IMR-90 (cell line): ENCODE measurements at regions not wholly inside any gene's neighbourhood (a gene's known extent, or its start where the extent isn't known, plus 50 kb on each side); places are given as distances from the start of the nearest gene placed in this dataset.

ENCODE experiments used
- ATAC-seq: fragments of 200-7000 bp; cut with Tn5 transposase; 2 replicates; pipeline ENCODE4 v1.9.1; 2020; ENCODE audit warnings: low read depth, mild to moderate bottlenecking, moderate library complexity
- BruUV-seq: library from RNA; stranded (reverse); fragments of 400-500 nt; replicated peaks from 2 replicates; lab custom pipeline; 2021; lab: Mats Ljungman, UMichigan
- CTCF ChIA-PET: fragments of 300-600 bp; formaldehyde crosslinking; extraction: SDS; loops from one replicate; lab custom pipeline; 2021; ENCODE audit warnings: antibody characterized with exemption; lab: Yijun Ruan, JAX
- POLR2A ChIA-PET: fragments of 300-600 bp; sonication (Branson Sonifier 250); formaldehyde crosslinking; loops from one replicate; lab custom pipeline; 2022; ENCODE audit warnings: antibody characterized with exemption; ENCODE audit not compliant: unreplicated experiment; lab: Charles Lee
- DNase-seq: peaks from one replicate; pipeline ENCODE4 v3.0.0; 2013
- H2AFZ ChIP-seq: replicated peaks from 2 replicates; pipeline ENCODE3; 2013; ENCODE audit warnings: low read length, mild to moderate bottlenecking; ENCODE audit not compliant: poor library complexity
- H2AK5ac ChIP-seq: 2 replicates; pipeline ENCODE4 v1.6.1; 2013; ENCODE audit warnings: low read depth, low read length, inconsistent platforms
- H2AK9ac ChIP-seq: replicated peaks from 2 replicates; pipeline ENCODE3; 2013; ENCODE audit warnings: mild to moderate bottlenecking, low read depth, low read length, moderate library complexity; ENCODE audit not compliant: poor library complexity
- H2BK120ac ChIP-seq: 2 replicates; pipeline ENCODE4 v1.6.1; 2013; ENCODE audit warnings: low read depth, low read length, inconsistent platforms
- H2BK15ac ChIP-seq: 3 replicates; pipeline ENCODE4 v1.6.1; 2013; ENCODE audit warnings: low read depth, low read length, inconsistent platforms
- H2BK20ac ChIP-seq: 2 replicates; pipeline ENCODE4 v1.6.1; 2013; ENCODE audit warnings: low read depth, mild to moderate bottlenecking, inconsistent platforms, low read length, moderate library complexity
- H2BK5ac ChIP-seq: 2 replicates; pipeline ENCODE4 v1.6.1; 2013; ENCODE audit warnings: mild to moderate bottlenecking, low read depth, low read length, inconsistent platforms; ENCODE audit not compliant: poor library complexity, severe bottlenecking
- H3K14ac ChIP-seq: replicated peaks from 2 replicates; pipeline ENCODE4 v1.6.1; 2013; ENCODE audit warnings: low read depth, low read length, inconsistent platforms
- H3K18ac ChIP-seq: 2 replicates; pipeline ENCODE4 v1.6.1; 2013; ENCODE audit warnings: low read depth, low read length, control low read depth
- H3K23ac ChIP-seq: 2 replicates; pipeline ENCODE4 v1.6.1; 2013; ENCODE audit warnings: low read depth, low read length, inconsistent platforms
- H3K27ac ChIP-seq: 2 replicates; pipeline ENCODE4 v1.5.1; 2013; ENCODE audit warnings: mild to moderate bottlenecking, control low read depth, low read length; ENCODE audit not compliant: insufficient read depth
- H3K27me3 ChIP-seq: 2 replicates; pipeline ENCODE4 v1.6.1; 2013; ENCODE audit warnings: low read length; ENCODE audit not compliant: control insufficient read depth, insufficient read depth
- H3K36me3 ChIP-seq: 2 replicates; pipeline ENCODE4 v1.6.1; 2013; ENCODE audit warnings: low read length, mixed read lengths; ENCODE audit not compliant: control insufficient read depth, insufficient read depth
- H3K4ac ChIP-seq: 2 replicates; pipeline ENCODE4 v1.6.1; 2013; ENCODE audit warnings: low read depth, low read length, inconsistent platforms
- H3K4me1 ChIP-seq: 2 replicates; pipeline ENCODE4 v1.6.1; 2013; ENCODE audit warnings: low read length, mixed read lengths; ENCODE audit not compliant: control insufficient read depth, insufficient read depth
- H3K4me2 ChIP-seq: 2 replicates; pipeline ENCODE4 v1.6.1; 2013; ENCODE audit warnings: low read depth, mild to moderate bottlenecking, control low read depth, low read length, moderate library complexity
- H3K4me3 ChIP-seq: 2 replicates; pipeline ENCODE4 v1.5.1; 2013; ENCODE audit warnings: low read depth, mild to moderate bottlenecking, control low read depth, low read length, moderate library complexity; ENCODE audit not compliant: insufficient read depth
- H3K56ac ChIP-seq: 2 replicates; pipeline ENCODE4 v1.6.1; 2013; ENCODE audit warnings: low read length, inconsistent platforms; ENCODE audit not compliant: insufficient read depth; ENCODE audit errors: extremely low read depth
- H3K79me1 ChIP-seq, 2 experiments: 2 replicates each; pipeline ENCODE4 v1.6.1; 2013; ENCODE audit warnings: low read length in 2 of 2, inconsistent platforms in 1 of 2, low read depth in 1 of 2
- H3K9ac ChIP-seq: 2 replicates; pipeline ENCODE4 v1.6.1; 2013; ENCODE audit warnings: low read depth, low read length, control low read depth
- H3K9me1 ChIP-seq: 2 replicates; pipeline ENCODE4 v1.6.1; 2013; ENCODE audit warnings: low read length, inconsistent platforms; ENCODE audit not compliant: insufficient read depth
- H3K9me3 ChIP-seq: 2 replicates; pipeline ENCODE4 v1.6.1; 2013; ENCODE audit warnings: low read length; ENCODE audit not compliant: control insufficient read depth, insufficient read depth
- H4K20me1 ChIP-seq: 2 replicates; pipeline ENCODE4 v1.6.1; 2013; ENCODE audit warnings: low read length, inconsistent platforms; ENCODE audit not compliant: insufficient read depth
- H4K5ac ChIP-seq: 2 replicates; pipeline ENCODE4 v1.6.1; 2013; ENCODE audit warnings: mild to moderate bottlenecking, low read depth, low read length, control low read depth
- H4K8ac ChIP-seq, 2 experiments: 2 replicates each; pipeline ENCODE4 v1.6.1; 2013; ENCODE audit warnings: low read depth in 2 of 2, low read length in 2 of 2, control low read depth in 1 of 2, inconsistent platforms in 1 of 2
- H4K91ac ChIP-seq: 2 replicates; pipeline ENCODE4 v1.6.1; 2013; ENCODE audit warnings: low read depth, low read length, inconsistent platforms; ENCODE audit not compliant: insufficient read depth
- CHD1 ChIP-seq: IDR thresholded peaks from 2 replicates; pipeline ENCODE4 v1.6.1; 2012; ENCODE audit warnings: low read depth, low read length, improper control_type of control experiment
- CTCF ChIP-seq: conservative IDR thresholded peaks from 2 replicates; pipeline ENCODE4 v1.5.1; 2012; ENCODE audit warnings: mild to moderate bottlenecking, low read depth, low read length, improper control_type of control experiment
- ELK1 ChIP-seq: fragments of 150-350 bp; IDR thresholded peaks from 2 replicates; pipeline ENCODE4 v1.6.1; 2016; ENCODE audit warnings: low read depth, mild to moderate bottlenecking, low read length, moderate library complexity, borderline replicate concordance
- FOS ChIP-seq: fragments of 150-350 bp; IDR thresholded peaks from 2 replicates; pipeline ENCODE4 v1.6.1; 2016; ENCODE audit warnings: low read depth, low read length
- MXI1 ChIP-seq: IDR thresholded peaks from 2 replicates; pipeline ENCODE4 v1.6.1; 2012; ENCODE audit warnings: low read depth, mild to moderate bottlenecking, low read length, moderate library complexity, borderline replicate concordance
- POLR2A ChIP-seq: IDR thresholded peaks from 2 replicates; pipeline ENCODE4 v1.6.1; 2012; ENCODE audit warnings: mild to moderate bottlenecking, low read depth, low read length
- RAD21 ChIP-seq: IDR thresholded peaks from 2 replicates; pipeline ENCODE4 v1.6.1; 2012; ENCODE audit warnings: low read length, improper control_type of control experiment
- SMC3 ChIP-seq: fragments of 150-350 bp; IDR thresholded peaks from 2 replicates; pipeline ENCODE4 v1.6.1; 2016; ENCODE audit warnings: low read depth, mild to moderate bottlenecking, antibody characterized with exemption, low read length, moderate library complexity
- USF2 ChIP-seq: fragments of 150-350 bp; IDR thresholded peaks from 2 replicates; pipeline ENCODE4 v1.6.1; 2017; ENCODE audit warnings: mild to moderate bottlenecking, antibody characterized with exemption, low read length, low read depth
- WGBS, 2 experiments: methylation state at CpG; one replicate each; pipeline versions ENCODE4 v1.1.5 to v1.1.7; 2013; ENCODE audit warnings: missing lambda C conversion rate in 2 of 2; ENCODE audit not compliant: insufficient read length in 1 of 2; ENCODE audit errors: extremely low coverage in 2 of 2; 5-methylcytosine and 5-hydroxymethylcytosine counted together
- dilution Hi-C: fragments of 300-500 bp; cut with HindIII; formaldehyde crosslinking; loops from one replicate; pipeline ENCODE4 v1.14.3; 2018; ENCODE audit warnings: low sequenced_read_pairs; ENCODE audit not compliant: unreplicated experiment
- in situ Hi-C: fragments of 300-500 bp; cut with MboI; formaldehyde crosslinking; loops from 3 replicates; pipeline ENCODE4 v1.14.3; 2019; ENCODE audit warnings: low sequenced_read_pairs, inconsistent platforms, mixed read lengths
- intact Hi-C: fragments of 100-400 bp; cut with micrococcal nuclease; formaldehyde crosslinking; loops from 2 replicates; pipeline ENCODE4 v1.10.0; 2022

- CTCF ChIA-PET: no interaction called here
- ATAC-seq: no peak
- 0% methylated on average over 1 of the region's 3 CpGs; no CpG with 5 or more reads in 1 of the 2 experiments for WGBS, 2 experiments
These were observed 68.0 kb upstream of the MBOAT1 start for GRCh38 chr6:20280288-20280621.

More at GRCh38 chr6:20280288-20280621, 68.0 kb upstream of the MBOAT1 start:
- Histone ChIP-seq H3K36me3 (no peaks in the 10 kb centered on the region), H3K79me1 (no peaks in the 10 kb centered on the region), H2AK5ac (no peak overlapping the region), H3K9me3 (0 out of 2 replicates have a peak, but pooled peaks cover 3% of the 10 kb centered on the region), H3K56ac (no peak overlapping the region), H3K4me2 (no peak overlapping the region), H3K4me1 (no peaks in the 10 kb centered on the region), H2BK120ac (no peak overlapping the region), H3K9me1 (no peaks in the 10 kb centered on the region), H4K20me1 (no peaks in the 10 kb centered on the region), H3K18ac (no peak overlapping the region), H4K8ac (no peak overlapping the region), H3K4ac (no peak overlapping the region), H3K27me3 (peaks cover 17% of the 10 kb centered on the region), H3K23ac (no peak overlapping the region), H4K5ac (no peak overlapping the region), H2AFZ (no peak overlapping the region), H3K9ac (no peak overlapping the region), H2AK9ac (no peak overlapping the region), H2BK5ac (no peak overlapping the region), H2BK20ac (no peak overlapping the region), H4K91ac (no peak overlapping the region), H2BK15ac (no peak overlapping the region), H3K4me3 (no peak overlapping the region), H3K14ac (no peak overlapping the region), H3K27ac (no peak overlapping the region)
- TF ChIP-seq ELK1 (no peak), FOS (no peak), POLR2A (no peak), CTCF (no peak), MXI1 (no peak), SMC3 (no peak), CHD1 (no peak), USF2 (no peak), RAD21 (no peak)
- in situ Hi-C loops: no loop called here
- POLR2A ChIA-PET: no interaction called here
- intact Hi-C loops: no loop called here
- BruUV-seq: no TSS peak
- dilution Hi-C loops: no loop called here
- DNase-seq: no peak
